ENCODE measurements at regions not wholly inside any gene's neighbourhood (a gene's known extent, or its start where the extent isn't known, plus 50 kb on each side); places are given as distances from the start of the nearest gene placed in this dataset.

DNA sequence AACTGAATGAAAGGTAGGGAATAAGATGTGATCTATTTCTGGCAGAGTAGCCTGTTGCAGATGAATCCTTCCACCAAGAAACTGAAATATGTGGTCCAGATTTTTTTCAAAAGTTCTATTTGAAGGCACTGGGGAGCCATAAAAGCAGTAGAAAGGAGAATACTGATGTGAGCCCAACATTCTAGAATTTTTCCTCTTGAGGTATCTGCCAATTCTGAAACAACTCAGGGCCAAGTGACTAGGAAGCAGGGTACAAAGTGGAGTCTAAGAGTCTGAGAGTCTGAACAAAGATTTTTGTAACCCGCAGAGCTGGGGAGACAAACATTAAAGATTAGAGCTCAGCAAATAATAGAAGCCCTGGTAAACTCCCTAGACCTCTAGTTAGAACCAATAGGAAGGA is 58.3 kb upstream of the SLCO3A1 start:
- H3K79me2 ChIP-seq (replicated peaks; ENCODE audit: insufficient read depth): no peaks in the 10 kb centered on the region
- no peak for ATAC-seq
- H3K4me1 Mint-ChIP-seq: no peaks in the 10 kb centered on the region
- no peaks in the 10 kb centered on the region for H3K27me3 ChIP-seq (ENCODE audit: insufficient read depth)
- H3K4me3 ChIP-seq: no peak overlapping the region
- H2AFZ ChIP-seq: no peak overlapping the region
- no peaks in the 10 kb centered on the region for H3K36me3 ChIP-seq (ENCODE audit: insufficient read depth)
- no peaks in the 10 kb centered on the region for H4K20me1 ChIP-seq (replicated peaks; ENCODE audit: insufficient read depth)
- H3K36me3 Mint-ChIP-seq (ENCODE audit: low read depth): no peaks in the 10 kb centered on the region
- no peaks in the 10 kb centered on the region for H3F3A ChIP-seq (replicated peaks; ENCODE audit: low read depth)
- H3K9me3 Mint-ChIP-seq: no peaks in the 10 kb centered on the region
- no peak overlapping the region for H3K27ac Mint-ChIP-seq
- DNase-seq (ENCODE audit: low spot score): no peak
- H3K27me3 Mint-ChIP-seq (ENCODE audit: insufficient read depth, low read depth, poor library complexity): no peaks in the 10 kb centered on the region
- no peak overlapping the region for H3K27ac ChIP-seq (ENCODE audit: low read depth)
- no peak overlapping the region for H3K4me2 ChIP-seq
- no peaks in the 10 kb centered on the region for H3K9me2 ChIP-seq (ENCODE audit: insufficient read depth)
- no peak overlapping the region for H3K4me3 Mint-ChIP-seq
- no peaks in the 10 kb centered on the region for H3K4me1 ChIP-seq (ENCODE audit: insufficient read depth)
- TF ChIP-seq NANOG (IDR thresholded peaks at IDR 0.05; ENCODE audit: borderline replicate concordance) (no peak), POLR2AphosphoS5 (IDR thresholded peaks at IDR 0.05; ENCODE audit: low read depth) (no peak), ZNF331 (CRISPR knock-in tag; IDR thresholded peaks at IDR 0.05; ENCODE audit: low read depth) (no peak), EZH2 (IDR thresholded peaks at IDR 0.05; ENCODE audit: low read depth, unreplicated experiment) (no peak), STAT1 (IDR thresholded peaks at IDR 0.05; ENCODE audit: unreplicated experiment) (no peak), ZNF114 (CRISPR knock-in tag; IDR thresholded peaks at IDR 0.05) (no peak), JUNB (IDR thresholded peaks at IDR 0.05; ENCODE audit: unreplicated experiment) (no peak), EZH2phosphoT487 (IDR thresholded peaks at IDR 0.05; ENCODE audit: unreplicated experiment) (no peak)
- TF ChIP-seq, protein P1, sequence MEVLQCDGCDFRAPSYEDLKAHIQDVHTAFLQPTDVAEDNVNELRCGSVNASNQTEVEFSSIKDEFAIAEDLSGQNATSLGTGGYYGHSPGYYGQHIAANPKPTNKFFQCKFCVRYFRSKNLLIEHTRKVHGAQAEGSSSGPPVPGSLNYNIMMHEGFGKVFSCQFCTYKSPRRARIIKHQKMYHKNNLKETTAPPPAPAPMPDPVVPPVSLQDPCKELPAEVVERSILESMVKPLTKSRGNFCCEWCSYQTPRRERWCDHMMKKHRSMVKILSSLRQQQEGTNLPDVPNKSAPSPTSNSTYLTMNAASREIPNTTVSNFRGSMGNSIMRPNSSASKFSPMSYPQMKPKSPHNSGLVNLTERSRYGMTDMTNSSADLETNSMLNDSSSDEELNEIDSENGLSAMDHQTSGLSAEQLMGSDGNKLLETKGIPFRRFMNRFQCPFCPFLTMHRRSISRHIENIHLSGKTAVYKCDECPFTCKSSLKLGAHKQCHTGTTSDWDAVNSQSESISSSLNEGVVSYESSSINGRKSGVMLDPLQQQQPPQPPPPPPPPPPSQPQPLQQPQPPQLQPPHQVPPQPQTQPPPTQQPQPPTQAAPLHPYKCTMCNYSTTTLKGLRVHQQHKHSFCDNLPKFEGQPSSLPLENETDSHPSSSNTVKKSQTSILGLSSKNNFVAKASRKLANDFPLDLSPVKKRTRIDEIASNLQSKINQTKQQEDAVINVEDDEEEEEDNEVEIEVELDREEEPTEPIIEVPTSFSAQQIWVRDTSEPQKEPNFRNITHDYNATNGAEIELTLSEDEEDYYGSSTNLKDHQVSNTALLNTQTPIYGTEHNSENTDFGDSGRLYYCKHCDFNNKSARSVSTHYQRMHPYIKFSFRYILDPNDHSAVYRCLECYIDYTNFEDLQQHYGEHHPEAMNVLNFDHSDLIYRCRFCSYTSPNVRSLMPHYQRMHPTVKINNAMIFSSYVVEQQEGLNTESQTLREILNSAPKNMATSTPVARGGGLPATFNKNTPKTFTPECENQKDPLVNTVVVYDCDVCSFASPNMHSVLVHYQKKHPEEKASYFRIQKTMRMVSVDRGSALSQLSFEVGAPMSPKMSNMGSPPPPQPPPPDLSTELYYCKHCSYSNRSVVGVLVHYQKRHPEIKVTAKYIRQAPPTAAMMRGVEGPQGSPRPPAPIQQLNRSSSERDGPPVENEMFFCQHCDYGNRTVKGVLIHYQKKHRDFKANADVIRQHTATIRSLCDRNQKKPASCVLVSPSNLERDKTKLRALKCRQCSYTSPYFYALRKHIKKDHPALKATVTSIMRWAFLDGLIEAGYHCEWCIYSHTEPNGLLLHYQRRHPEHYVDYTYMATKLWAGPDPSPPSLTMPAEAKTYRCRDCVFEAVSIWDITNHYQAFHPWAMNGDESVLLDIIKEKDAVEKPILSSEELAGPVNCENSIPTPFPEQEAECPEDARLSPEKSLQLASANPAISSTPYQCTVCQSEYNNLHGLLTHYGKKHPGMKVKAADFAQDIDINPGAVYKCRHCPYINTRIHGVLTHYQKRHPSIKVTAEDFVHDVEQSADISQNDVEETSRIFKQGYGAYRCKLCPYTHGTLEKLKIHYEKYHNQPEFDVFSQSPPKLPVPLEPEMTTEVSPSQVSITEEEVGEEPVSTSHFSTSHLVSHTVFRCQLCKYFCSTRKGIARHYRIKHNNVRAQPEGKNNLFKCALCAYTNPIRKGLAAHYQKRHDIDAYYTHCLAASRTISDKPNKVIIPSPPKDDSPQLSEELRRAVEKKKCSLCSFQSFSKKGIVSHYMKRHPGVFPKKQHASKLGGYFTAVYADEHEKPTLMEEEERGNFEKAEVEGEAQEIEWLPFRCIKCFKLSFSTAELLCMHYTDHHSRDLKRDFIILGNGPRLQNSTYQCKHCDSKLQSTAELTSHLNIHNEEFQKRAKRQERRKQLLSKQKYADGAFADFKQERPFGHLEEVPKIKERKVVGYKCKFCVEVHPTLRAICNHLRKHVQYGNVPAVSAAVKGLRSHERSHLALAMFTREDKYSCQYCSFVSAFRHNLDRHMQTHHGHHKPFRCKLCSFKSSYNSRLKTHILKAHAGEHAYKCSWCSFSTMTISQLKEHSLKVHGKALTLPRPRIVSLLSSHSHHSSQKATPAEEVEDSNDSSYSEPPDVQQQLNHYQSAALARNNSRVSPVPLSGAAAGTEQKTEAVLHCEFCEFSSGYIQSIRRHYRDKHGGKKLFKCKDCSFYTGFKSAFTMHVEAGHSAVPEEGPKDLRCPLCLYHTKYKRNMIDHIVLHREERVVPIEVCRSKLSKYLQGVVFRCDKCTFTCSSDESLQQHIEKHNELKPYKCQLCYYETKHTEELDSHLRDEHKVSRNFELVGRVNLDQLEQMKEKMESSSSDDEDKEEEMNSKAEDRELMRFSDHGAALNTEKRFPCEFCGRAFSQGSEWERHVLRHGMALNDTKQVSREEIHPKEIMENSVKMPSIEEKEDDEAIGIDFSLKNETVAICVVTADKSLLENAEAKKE (CRISPR knock-in tag; IDR thresholded peaks at IDR 0.05): no peak
- TF ChIP-seq, protein P2, sequence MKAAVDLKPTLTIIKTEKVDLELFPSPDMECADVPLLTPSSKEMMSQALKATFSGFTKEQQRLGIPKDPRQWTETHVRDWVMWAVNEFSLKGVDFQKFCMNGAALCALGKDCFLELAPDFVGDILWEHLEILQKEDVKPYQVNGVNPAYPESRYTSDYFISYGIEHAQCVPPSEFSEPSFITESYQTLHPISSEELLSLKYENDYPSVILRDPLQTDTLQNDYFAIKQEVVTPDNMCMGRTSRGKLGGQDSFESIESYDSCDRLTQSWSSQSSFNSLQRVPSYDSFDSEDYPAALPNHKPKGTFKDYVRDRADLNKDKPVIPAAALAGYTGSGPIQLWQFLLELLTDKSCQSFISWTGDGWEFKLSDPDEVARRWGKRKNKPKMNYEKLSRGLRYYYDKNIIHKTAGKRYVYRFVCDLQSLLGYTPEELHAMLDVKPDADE (IDR thresholded peaks at IDR 0.05): no peak
- TF ChIP-seq, protein P3, sequence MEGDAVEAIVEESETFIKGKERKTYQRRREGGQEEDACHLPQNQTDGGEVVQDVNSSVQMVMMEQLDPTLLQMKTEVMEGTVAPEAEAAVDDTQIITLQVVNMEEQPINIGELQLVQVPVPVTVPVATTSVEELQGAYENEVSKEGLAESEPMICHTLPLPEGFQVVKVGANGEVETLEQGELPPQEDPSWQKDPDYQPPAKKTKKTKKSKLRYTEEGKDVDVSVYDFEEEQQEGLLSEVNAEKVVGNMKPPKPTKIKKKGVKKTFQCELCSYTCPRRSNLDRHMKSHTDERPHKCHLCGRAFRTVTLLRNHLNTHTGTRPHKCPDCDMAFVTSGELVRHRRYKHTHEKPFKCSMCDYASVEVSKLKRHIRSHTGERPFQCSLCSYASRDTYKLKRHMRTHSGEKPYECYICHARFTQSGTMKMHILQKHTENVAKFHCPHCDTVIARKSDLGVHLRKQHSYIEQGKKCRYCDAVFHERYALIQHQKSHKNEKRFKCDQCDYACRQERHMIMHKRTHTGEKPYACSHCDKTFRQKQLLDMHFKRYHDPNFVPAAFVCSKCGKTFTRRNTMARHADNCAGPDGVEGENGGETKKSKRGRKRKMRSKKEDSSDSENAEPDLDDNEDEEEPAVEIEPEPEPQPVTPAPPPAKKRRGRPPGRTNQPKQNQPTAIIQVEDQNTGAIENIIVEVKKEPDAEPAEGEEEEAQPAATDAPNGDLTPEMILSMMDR (conservative IDR thresholded peaks at IDR 0.05; ENCODE audit: low read depth in 2 of 2): no peak
- TF ChIP-seq, protein P4, sequence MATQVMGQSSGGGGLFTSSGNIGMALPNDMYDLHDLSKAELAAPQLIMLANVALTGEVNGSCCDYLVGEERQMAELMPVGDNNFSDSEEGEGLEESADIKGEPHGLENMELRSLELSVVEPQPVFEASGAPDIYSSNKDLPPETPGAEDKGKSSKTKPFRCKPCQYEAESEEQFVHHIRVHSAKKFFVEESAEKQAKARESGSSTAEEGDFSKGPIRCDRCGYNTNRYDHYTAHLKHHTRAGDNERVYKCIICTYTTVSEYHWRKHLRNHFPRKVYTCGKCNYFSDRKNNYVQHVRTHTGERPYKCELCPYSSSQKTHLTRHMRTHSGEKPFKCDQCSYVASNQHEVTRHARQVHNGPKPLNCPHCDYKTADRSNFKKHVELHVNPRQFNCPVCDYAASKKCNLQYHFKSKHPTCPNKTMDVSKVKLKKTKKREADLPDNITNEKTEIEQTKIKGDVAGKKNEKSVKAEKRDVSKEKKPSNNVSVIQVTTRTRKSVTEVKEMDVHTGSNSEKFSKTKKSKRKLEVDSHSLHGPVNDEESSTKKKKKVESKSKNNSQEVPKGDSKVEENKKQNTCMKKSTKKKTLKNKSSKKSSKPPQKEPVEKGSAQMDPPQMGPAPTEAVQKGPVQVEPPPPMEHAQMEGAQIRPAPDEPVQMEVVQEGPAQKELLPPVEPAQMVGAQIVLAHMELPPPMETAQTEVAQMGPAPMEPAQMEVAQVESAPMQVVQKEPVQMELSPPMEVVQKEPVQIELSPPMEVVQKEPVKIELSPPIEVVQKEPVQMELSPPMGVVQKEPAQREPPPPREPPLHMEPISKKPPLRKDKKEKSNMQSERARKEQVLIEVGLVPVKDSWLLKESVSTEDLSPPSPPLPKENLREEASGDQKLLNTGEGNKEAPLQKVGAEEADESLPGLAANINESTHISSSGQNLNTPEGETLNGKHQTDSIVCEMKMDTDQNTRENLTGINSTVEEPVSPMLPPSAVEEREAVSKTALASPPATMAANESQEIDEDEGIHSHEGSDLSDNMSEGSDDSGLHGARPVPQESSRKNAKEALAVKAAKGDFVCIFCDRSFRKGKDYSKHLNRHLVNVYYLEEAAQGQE (IDR thresholded peaks at IDR 0.05; ENCODE audit: unreplicated experiment): no peak
